Psoas muscle (tissue), 7 donors: ENCODE measurements at regions not wholly inside any gene's neighbourhood (a gene's known extent, or its start where the extent isn't known, plus 50 kb on each side); places are given as distances from the start of the nearest gene placed in this dataset.

Experiments
- ATAC-seq, 4 donors: fragments of 200-7000 bp; cut with Tn5 transposase; one replicate each; pipeline ENCODE4 v1.9.1; 2020; ENCODE audit warnings: moderate library complexity in 3 of 4, mild to moderate bottlenecking in 2 of 4
- DNase-seq, 2 donors: peaks; one replicate each; pipeline ENCODE4 v3.0.0-alpha.2; 2020
- H3K27ac ChIP-seq: fragments of 200-600 bp; one replicate; pipeline ENCODE4 v1.8.0; 2022
- H3K27me3 ChIP-seq, 3 donors: fragments of 200-600 bp in 1 of 3; one replicate each; pipeline versions ENCODE4 v1.6.1 to v1.8.0; 2013 to 2022; ENCODE audit warnings: low read length in 2 of 3, mild to moderate bottlenecking in 2 of 3, moderate library complexity in 1 of 3; ENCODE audit not compliant: insufficient read depth in 3 of 3
- H3K36me3 ChIP-seq, 2 donors: fragments of 200-600 bp in 1 of 2; one replicate each; pipeline versions ENCODE4 v1.6.1 to v1.8.0; 2013 to 2022; ENCODE audit warnings: low read depth in 1 of 2, mild to moderate bottlenecking in 1 of 2, moderate library complexity in 1 of 2; ENCODE audit not compliant: insufficient read depth in 1 of 2
- H3K4me1 ChIP-seq: fragments of 200-600 bp; one replicate; pipeline ENCODE4 v1.8.0; 2022
- H3K4me3 ChIP-seq: fragments of 200-600 bp; one replicate; pipeline ENCODE4 v1.8.0; 2022; ENCODE audit warnings: mild to moderate bottlenecking
- H3K9me3 ChIP-seq: fragments of 200-600 bp; one replicate; pipeline ENCODE4 v1.8.0; 2022
- CTCF ChIP-seq: fragments of 200-600 bp; IDR thresholded peaks from one replicate; pipeline ENCODE4 v1.8.0; 2022; ENCODE audit warnings: antibody characterized with exemption
- WGBS, 3 donors: extraction: QIAGEN DNeasy Blood & Tissue Kit; methylation state at CpG; one replicate each; pipeline versions ENCODE4 v1.1.6 to v1.1.7; 2013; 5-methylcytosine and 5-hydroxymethylcytosine counted together
- intact Hi-C, 2 donors: fragments of 100-400 bp; cut with DNase I; formaldehyde crosslinking; loops; one replicate each; pipeline versions ENCODE4 v1.11.0 to v1.14.2; 2022
- donor health status: healthy with polysubstance abuse.
- donor health status: DM: no; HTN: no; CAD: no; lungs with moderate emphysema.
- donor health status: Bipolar disorder and iron deficiency.
- donor health status: healthy.
- donor health status: DM: yes; HTN: yes; CAD: no.
- donor health status: DM: no; HTN: no; CAD: no.
- donor health status: DM: yes; HTN: yes; CAD: no.

GRCh38 chr6:21798468-21798867, 204.9 kb downstream of the SOX4 start:
- no peak for ATAC-seq
- Histone ChIP-seq H3K36me3 (no peaks in the 10 kb centered on the region), H3K27me3 (no peaks in the 10 kb centered on the region), H3K9me3 (no peaks in the 10 kb centered on the region), H3K4me3 (no peak overlapping the region), H3K27ac (no peak overlapping the region), H3K4me1 (no peaks in the 10 kb centered on the region)
- no peak for DNase-seq
- no peak for TF ChIP-seq CTCF
- WGBS, 3 donors, result 98 to 99% (median 98%) methylated on average over 4 of the region's 4 CpGs
- intact Hi-C loops, result no loop called here

- intact Hi-C loops, result no loop called here
- H3K27ac ChIP-seq, result no peak overlapping the region
- H3K36me3 ChIP-seq, result no peaks in the 10 kb centered on the region
- no peak overlapping the region for H3K4me3 ChIP-seq
- no peak for ATAC-seq
- no peaks in the 10 kb centered on the region for H3K4me1 ChIP-seq
- DNase-seq, result no peak
- 83 to 93% (median 91%) methylated on average over 2 of the region's 2 CpGs for WGBS, 3 donors
- no peaks in the 10 kb centered on the region for H3K9me3 ChIP-seq
- TF ChIP-seq CTCF, result no peak
- H3K27me3 ChIP-seq, result no peaks in the 10 kb centered on the region
Measured at GRCh38 chr6:21800330-21800729, 206.8 kb downstream of the SOX4 start.

- no peak for ATAC-seq
- 78 to 85% (median 80%) methylated on average over 11 of the region's 11 CpGs for WGBS, 3 donors
- intact Hi-C loops, result no loop called here
- H3K27ac ChIP-seq, result no peak overlapping the region
- H3K36me3 ChIP-seq, result no peaks in the 10 kb centered on the region
- no peaks in the 10 kb centered on the region for H3K4me1 ChIP-seq
- no peaks in the 10 kb centered on the region for H3K9me3 ChIP-seq
- DNase-seq, result no peak
- H3K27me3 ChIP-seq, result no peaks in the 10 kb centered on the region
- TF ChIP-seq CTCF, result no peak
- no peak overlapping the region for H3K4me3 ChIP-seq
Measured at GRCh38 chr6:21800948-21801438, 207.4 kb downstream of the SOX4 start.

GRCh38 chr6:21801446-21802174, 208.1 kb downstream of the SOX4 start:
- intact Hi-C loops, result no loop called here
- H3K4me3 ChIP-seq, result no peak overlapping the region
- ATAC-seq (no peak), DNase-seq (no peak)
- TF ChIP-seq CTCF, result no peak
- H3K9me3 ChIP-seq, result no peaks in the 10 kb centered on the region
- WGBS, 3 donors, result 48 to 70% (median 48%) methylated on average over 1 of the region's 1 CpG
- no peaks in the 10 kb centered on the region for H3K36me3 ChIP-seq
- H3K27ac ChIP-seq, result no peak overlapping the region
- no peaks in the 10 kb centered on the region for H3K4me1 ChIP-seq
- H3K27me3 ChIP-seq, result no peaks in the 10 kb centered on the region
